NCI-H1694 treated with DMSO at 0.1 percent for 48 hours (cell line): ENCODE measurements at regions not wholly inside any gene's neighbourhood (a gene's known extent, or its start where the extent isn't known, plus 50 kb on each side); places are given as distances from the start of the nearest gene placed in this dataset.
"Not testable (repeated sequence)": the region's sequence is repeated elsewhere in the genome, so short reads cannot be mapped to it uniquely, and the experiment has no call there.

ENCODE experiments used
- DNase-seq: peaks from one replicate; lab custom pipeline; 2025; lab: John Stamatoyannopoulos, UW

DNA sequence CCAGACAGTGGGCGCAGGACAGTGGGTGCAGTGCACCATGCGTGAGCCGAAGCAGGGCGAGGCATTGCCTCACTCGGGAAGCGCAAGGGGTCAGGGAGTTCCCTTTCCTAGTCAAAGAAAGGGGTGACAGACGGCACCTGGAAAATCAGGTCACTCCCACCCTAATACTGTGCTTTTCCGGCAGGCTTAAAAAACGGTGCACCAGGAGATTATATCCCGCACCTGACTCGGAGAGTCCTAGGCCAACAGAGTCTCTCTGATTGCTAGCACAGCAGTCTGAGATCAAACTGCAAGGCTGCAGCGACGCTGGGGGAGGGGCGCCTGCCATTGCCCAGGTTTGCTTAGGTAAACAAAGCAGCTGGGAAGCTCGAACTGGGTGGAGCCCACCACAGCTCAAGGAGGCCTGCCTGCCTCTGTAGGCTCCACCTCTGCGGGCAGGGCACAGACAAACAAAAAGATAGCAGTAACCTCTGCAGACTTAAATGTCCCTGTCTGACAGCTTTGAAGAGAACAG, 116.4 kb downstream of the CXCL12 start:
- DNase-seq, result not testable (repeated sequence)

DNA sequence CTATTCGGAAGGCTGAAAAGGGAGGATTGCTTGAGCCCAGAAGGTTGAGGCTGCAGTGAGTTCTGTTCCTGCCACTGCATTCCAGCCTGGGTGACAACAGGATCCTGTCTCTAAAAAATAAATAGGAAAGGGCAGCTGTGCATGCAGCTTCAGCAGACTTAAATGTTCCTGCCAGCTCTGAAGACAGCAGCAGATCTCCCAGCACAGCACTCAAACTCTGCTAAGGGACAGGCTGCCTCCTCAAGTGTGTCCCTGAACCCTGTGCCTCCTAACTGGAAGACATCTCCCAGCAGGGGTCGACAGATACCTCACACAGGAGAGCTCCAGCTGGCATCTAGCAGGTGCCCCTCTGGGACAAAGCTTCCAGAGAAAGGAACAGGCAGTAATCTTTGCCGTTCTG, 117.9 kb downstream of the CXCL12 start:
- no peak for DNase-seq

DNA sequence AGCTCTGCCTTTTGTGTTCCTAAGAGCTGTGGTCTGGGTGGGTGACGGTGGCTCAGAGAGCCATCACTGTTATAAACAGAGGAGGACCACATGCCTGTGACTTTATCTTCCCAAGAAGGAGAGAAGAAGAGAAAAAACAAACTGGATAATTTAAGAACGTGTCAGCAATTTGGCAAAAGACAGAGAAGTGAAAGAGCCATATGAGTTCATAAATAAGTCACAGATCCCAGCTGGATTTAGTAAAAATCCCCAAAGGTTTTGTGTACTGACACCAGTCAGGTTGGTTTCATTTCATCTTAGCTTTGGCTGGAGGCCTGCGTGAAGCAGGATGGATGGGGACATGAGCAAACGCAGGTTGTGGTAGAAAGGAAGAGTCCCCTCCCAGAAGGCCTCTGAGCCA, 120.7 kb downstream of the CXCL12 start:
- DNase-seq, result no peak

DNA sequence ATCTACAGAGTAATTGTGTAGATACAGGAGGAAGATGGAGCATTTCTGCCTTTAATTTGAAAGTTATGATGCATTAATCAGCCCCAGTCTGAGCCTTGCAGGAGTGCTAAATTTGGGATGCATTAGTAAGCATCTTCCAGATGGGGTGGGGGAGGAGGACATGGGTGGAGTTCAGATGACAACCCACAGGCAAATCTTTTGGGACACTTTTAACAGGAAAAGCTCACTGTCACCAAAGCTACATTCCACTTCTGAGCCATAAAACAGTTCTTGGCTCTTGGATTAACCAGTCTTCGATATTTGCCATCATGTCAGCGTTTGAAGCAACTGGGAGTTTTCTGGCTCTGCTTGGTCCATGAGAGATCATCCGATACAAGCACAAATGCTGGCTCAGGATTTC, 121.1 kb downstream of the CXCL12 start:
- no peak for DNase-seq

DNA sequence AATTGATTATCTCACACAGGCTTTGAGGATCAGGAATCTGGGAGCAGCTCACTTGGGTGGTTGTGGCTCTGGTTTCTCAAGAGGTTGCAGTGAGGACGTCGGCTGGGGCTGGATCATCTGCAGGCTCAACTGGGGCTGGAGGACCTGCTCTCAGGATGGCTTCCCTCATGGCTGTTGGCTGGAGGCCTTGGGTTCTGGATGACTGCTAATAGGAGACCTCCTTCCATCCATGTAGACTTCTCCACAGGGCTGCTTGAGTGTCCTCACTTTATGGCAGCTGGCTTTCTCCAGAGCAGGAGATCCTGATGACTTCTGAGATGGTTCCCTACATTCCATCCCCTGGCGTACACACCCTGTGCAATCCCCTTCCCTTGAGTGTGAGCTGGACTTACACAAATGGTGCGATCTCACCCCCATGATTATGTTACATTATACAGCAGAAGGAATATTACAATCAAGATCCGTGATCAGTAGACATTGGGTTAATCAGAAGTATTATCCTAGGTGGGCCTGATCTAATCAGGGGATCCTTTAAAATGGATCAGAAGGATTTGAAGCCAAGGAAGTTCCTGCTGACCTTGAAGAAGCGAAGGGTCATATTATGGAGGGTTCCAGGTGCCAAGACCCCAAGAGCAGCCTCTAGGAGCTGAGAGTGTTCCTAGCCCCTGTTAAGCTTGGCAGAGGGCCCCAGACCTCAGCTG, 122.2 kb downstream of the CXCL12 start:
- no peak for DNase-seq

DNA sequence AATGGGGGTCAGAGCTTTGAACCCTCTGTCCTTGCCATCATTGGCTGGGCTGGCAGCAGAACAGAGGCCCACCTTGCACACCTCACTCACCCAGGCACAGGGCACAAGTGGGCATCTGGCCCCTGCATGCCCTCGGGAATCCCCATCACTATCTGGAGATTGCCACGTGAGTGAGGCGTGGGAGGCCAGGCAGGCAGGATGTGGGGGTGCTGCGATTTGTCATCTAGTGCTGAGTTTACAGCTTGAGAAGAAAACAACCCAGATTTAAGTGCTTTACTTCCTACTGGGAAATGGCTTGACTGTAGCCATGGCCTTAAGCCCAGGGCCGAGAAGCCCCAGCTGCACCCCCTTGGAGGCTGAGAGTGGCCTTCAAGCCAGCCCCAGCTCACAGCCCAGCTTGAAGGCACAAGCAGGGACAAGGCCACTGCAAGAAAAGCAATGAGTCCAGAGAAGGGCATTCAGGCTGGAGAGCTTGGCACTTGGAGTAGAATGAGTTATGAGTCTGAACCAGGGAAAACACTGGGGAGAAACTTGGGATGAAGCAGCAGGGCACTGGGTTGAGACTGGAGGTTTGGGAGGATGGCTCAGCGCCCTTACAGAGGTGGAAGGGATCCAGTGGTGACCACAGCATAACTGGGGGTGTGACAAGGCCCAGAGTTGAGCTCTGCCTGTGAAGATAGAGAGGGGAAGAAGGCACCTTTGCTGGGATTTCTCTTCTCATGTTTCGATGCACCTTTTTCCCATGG, 123.0 kb downstream of the CXCL12 start:
- no peak for DNase-seq

DNA sequence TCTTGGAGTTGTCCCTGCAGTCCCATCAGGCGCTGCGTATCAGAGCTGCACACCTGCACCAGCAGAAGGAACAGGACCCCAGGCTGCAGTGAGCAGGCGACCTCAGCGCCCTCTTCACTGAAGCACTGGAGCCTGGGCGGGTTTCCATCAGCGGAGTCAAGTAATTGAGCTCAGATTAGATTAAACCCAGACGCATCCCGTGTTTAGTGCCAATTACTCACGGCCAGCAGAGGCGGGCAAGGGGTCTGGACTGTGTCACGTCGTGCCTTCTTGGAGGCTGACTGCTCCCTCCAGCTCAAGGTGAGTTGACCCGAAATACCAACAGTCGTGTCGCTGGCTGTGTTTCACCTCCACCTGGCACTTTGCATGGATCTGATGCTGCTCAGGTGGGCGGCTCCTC, 123.6 kb downstream of the CXCL12 start:
- no peak for DNase-seq

DNA sequence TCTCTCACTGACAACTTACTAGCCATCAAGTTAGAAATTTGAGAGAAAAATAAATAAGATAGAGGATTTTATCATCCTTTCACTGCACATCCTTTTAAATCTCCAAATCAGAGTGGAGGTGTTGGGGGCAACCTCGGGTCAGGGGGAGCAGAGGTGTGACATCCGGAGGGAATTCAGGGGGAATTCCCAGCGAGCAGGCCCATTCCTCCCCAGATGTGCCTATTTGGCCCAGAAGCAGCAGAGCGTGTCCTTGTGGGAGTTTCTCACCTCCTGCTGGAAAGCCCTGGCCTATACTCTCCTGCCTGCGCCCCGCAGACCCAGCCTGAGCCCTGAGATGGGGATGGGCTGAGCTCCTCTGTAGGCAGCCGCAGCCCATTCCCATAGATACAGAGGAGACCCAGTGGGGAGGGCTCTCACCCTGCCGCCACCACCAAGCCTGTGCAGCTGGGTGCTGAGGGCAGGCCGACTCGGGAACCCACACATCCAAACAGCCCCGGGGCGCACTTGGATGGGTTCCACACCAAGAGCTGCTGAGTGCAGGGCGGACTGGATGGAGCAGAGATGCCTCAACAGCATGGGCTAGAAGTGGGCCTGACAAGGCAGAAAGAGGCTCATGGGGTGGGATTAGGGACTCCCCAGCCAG, 124.5 kb downstream of the CXCL12 start:
- DNase-seq, result no peak

DNA sequence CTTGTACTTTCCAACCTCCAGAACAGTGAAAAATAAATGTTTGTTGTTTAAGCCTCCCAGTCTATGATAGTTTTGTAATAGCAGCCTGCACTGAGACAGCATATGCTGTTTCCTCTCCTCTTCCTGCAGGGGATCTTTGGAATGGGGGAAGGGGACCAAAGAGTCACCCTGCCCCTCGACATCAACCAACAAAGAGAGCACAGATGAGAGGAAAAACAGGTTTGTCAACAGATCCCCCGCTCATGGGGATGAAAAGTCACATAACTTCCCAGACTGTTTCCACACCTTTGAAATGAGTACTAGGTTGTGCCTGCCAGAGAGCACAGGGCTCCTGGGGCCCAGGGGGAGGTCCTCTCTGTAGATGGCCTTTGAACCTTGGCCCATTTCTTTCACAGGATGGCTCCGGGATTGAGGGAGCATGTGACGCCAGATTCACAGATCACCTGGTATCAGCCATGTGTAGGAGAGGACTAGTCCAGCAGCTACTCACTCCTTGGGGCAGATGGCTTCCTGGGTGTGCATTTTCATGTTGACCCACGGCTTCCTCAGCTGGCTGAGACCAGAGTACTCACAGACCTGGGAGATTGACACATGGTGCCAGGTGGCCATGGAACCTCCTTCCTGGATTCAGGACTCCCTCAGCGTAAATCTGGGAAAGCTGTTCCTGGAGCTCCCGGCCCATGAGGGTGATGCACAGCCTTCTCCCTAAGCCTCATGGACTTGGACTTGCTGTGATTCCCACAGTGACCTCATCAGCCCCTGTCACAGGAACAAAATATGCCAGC, 125.6 kb downstream of the CXCL12 start:
- DNase-seq, result no peak

DNA sequence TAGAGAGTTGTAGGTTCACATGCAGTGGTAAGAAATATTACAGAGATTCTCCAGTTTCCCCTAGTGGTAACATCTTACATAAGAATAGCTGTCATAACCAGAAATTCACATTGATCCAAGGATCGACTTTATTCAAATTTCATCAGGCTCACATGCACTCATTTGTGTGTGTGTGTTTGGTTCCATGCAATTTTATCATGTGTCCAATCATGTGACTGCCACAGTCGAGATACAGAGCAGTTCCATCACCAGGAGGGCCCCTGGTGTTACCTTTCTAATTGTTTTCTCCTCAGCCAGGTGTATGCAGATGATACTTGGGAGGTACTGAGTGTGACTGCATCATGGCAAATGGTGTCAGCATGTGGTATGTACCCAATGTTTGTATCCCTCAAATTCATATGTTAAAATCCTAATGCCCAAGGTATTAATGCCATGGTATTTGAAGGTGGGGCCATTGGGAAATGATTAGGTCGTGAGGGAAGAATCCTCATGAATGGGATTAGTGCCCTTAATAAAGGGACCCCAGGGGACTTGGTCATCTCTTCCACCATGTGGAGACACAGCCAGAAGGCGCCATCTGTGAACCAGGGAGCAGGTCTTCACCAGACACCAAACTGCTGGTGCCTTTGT, 126.3 kb downstream of the CXCL12 start:
- no peak for DNase-seq

DNA sequence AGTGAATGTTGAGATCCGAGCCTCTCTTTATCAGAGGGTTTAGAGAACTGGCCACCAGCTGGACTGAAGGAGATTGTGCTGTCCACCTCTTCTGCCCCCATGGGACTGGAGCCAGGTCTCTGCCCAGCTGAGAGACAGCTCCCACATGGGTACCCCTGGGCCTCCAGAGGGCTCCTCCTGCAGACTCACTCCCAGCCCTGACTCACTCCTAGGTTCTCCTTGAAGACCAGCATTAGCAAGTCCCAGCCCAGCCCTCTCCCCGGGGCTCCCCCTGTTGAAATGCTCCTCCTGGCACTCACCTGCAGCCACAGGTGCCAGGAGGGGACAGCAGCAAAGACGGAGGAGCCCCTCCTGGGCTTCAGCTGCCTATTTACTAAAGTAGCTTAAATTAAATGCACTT, 126.9 kb downstream of the CXCL12 start:
- no peak for DNase-seq

DNA sequence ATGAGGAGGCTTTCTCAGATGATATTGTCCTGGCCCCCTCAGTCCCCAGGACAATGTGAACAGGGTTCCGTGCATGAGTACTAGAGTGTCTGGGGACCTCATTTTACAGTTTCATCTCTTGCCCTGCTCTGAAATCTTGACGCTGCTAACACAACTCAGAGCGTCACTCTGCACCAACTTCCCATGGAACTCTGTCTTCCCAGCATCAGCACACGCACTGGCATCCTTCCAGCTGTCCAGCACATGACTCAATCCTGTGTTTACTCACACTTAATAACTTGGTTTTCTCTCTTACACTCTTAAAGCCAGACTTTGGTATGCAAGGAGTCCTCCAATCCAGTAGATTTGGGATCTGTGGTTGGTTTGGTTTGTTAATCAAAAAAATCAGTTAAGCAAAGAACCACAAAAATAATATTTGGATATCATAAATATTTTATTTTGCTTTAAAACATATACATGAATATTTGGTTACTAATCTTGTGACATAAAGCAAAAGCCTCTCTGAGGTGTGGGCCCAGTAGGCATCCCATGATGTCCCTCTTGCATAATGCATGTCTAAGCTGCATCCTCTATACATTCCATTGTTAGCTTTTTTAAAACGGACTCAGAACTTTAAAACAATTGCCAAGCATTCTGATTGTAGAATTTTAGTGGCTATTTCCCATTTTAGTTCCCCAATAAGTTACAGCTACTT, 131.0 kb downstream of the CXCL12 start:
- no peak for DNase-seq

DNA sequence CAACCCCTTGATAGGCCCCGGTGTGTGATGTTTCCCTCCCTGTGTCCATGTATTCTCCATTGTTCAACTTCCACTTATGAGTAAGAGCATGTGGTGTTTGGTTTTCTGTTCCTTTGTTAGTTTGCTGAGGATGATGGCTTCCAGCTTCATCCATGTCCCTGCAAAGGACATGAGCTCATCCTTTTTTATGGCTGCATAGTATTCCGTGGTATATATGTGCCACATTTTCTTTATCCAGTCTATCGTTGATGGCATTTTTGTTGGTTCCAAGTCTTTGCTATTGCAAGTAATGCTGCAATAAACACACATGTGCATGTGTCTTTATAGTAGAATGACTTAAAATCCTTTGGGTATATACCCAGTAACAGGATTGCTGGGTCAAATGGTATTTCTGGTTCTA, 132.3 kb downstream of the CXCL12 start:
- not testable (repeated sequence) for DNase-seq

DNA sequence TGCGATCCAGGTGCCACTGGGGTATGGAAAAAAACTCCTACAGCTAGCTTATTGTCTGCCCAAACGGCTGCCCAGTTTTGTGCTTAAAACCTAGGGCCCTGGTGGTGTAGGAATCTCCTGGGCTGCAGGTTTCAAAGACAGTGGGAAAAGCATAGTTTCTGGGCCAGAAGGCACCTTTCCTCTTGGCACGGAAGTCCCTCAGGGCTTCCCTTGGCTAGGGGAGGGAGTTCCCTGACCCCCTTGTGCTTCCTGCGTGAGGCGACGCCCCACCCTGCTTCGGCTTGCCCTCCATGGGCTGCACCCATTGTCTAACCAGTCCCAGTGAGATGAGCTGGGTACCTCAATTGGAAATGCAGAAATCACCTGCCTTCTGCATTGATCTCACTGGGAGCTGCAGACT, 135.0 kb downstream of the CXCL12 start:
- not testable (repeated sequence) for DNase-seq

DNA sequence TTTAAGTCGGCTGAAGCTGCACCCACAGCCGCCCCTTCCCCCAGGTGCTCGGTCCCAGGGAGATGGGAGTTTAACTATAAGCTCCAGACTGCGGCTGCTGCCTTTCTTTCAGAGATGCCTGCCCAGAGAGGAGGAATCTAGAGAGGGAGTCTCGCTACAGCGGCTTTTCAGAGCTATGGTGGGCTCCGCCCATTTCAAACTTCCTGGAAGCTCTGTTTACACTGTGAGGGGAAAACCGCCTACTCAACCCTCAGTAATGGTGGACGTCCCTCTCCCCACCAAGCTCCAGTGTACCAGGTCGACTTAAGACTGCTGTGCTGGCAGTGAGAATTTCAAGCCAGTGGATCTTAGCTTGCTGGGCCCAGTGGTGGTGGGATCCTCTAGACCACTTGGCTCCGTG, 135.4 kb downstream of the CXCL12 start:
- no peak for DNase-seq

DNA sequence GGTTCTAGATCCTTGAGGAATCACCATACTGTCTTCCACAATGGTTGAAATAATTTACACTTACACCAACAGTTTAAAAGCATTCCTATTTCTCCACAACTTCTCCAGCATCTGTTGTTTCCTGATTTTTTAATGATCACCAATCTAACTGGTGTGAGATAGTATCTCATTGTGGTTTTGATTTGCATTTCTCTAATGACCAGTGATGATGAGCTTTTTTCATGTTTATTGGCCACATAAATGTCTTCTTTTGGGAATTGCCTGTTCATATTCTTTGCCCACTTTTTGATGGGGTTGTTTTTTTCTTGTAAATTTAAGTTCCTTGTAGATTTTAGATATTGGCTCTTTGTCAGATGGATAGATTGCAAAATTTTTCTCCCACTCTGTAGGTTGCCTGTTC, 138.2 kb downstream of the CXCL12 start:
- DNase-seq, result not testable (repeated sequence)

DNA sequence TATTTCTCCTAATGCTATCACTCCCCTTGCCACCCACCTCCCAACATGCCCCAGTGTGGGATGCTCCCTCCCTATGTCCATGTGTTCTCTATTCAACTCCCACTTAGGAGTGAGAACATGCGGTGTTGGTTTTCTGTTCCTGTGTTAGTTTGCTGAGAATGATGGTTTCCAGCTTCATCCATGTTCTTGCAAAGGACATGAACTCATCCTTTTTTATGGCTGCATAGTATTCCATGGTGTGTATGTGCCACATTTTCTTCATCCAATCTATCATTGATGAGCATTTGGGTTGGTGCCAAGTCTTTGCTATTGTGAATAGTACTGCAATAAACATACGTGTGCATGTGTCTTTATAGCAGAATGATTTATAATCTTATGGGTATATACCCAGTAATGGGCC, 138.6 kb downstream of the CXCL12 start:
- DNase-seq, result not testable (repeated sequence)

DNA sequence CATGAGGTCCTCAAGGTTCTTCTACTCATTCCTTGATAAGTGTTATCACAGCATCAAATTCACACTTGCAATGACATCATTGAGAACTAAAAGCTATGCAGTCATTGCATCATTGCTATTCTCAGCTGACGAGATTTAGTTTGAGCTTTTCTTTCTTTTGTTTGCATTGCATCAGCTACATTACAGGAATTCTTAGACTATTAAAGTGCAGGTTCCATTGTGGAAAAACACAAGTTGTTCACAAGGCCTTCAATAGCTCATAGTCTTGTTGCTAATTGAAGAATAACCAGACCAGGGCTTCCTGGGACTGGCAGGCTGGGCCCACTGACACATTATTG, 139.3 kb downstream of the CXCL12 start:
- no peak for DNase-seq

DNA sequence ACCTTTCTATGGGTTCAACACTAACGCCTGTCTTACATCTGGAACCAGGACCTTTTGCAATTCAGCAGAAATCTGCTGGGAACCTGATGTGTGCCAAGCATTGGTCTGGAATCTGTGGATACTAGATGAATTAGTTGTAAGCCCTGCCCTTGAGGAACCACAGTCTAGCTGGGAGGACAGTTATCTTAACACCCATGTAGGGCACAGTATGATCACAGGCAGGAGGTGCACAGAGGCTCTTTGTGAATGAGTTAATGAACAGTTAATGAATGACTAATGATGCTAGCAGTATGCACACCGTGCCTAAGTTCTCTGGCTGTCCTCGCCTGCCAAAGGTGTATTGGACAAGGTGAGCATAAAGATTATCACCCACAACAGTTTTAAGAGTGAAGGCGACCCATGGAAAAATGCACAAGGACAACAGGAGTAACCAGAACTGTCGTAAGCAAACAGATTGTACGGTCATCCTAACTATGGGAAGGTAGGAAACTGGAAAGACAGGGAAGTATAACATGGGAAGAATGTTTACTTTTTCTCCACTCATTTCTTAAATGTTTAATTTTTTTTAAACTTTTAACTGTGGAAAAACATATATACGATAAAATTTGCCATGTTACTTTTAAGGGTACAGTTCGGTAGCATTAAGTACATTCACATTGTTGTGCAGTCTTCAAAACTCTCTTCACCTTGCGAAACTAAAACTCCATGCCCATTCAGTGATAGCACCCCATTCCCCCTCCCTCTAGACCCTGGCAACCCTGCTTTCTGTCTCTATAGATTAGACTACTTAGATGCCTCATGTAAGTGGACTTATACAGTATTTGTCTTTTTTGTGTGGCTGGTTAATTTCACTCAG, 139.9 kb downstream of the CXCL12 start:
- DNase-seq, result no peak

DNA sequence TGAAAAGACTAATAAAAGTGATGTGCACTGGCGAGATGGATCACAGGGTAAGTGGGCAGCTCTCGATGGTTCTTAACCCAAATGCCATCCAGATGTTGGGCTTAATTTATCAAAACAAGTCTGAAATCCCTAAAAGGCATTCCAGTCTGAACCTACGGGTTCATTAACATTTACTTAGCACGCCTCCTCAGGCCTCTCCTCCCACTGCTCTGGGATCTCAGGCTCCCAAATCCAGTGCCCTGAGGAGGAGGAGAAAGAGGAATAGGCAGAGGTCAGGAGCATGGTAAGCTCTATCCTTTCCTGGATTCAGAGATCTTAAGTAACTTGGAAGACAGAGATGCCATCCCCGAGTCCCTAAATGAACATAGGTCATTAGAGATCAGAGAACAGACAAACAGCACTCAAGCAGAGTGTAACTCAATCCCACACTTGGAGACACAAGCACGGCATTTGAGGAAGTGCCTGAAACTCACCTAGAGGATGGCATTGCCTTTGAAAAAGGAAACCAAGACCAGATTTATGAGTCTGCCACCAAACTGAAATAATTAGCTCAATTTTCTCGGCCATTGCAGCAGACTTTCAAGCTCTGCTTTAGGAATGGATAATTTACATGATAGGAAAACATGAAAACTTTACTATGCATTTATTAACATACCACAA, 140.9 kb downstream of the CXCL12 start:
- DNase-seq, result no peak
